H1 (cell line): ENCODE measurements at regions not wholly inside any gene's neighbourhood (a gene's known extent, or its start where the extent isn't known, plus 50 kb on each side); places are given as distances from the start of the nearest gene placed in this dataset.

ENCODE experiments used
- CTCF ChIA-PET: fragments of 300-600 bp; sonication (Branson Sonifier 250); formaldehyde crosslinking; loops from one replicate; lab custom pipeline; 2021; ENCODE audit not compliant: partially characterized antibody; lab: Charles Lee
- POLR2A ChIA-PET: fragments of 300-600 bp; sonication (Branson Sonifier 250); formaldehyde crosslinking; loops from one replicate; lab custom pipeline; 2021; ENCODE audit warnings: inconsistent platforms; ENCODE audit not compliant: partially characterized antibody; lab: Charles Lee
- DNase-seq, 2 experiments: peaks; one replicate each; pipeline versions ENCODE4 v3.0.0 to v3.0.0-alpha.2; 2010 to 2022; ENCODE audit warnings: low spot score in 2 of 2, low read depth in 1 of 2, mixed read lengths in 1 of 2
- FAIRE-seq: peaks from 2 replicates; lab custom pipeline; 2011; peaks lifted over from hg19 to GRCh38; lab: Jason Lieb, UNC
- H2AFZ ChIP-seq: 2 replicates; pipeline ENCODE4 v1.8.1; 2012; ENCODE audit warnings: low read length, inconsistent platforms
- H2AK5ac ChIP-seq: 2 replicates; pipeline ENCODE4 v1.6.1; 2013; ENCODE audit warnings: low read depth, low read length
- H2BK120ac ChIP-seq: replicated peaks from 2 replicates; pipeline ENCODE3; 2013; ENCODE audit warnings: low read depth, low read length, inconsistent platforms
- H2BK12ac ChIP-seq: 2 replicates; pipeline ENCODE4 v1.6.1; 2013; ENCODE audit warnings: low read depth, low read length
- H2BK15ac ChIP-seq: 2 replicates; pipeline ENCODE4 v1.6.1; 2013; ENCODE audit warnings: low read length
- H2BK20ac ChIP-seq: 2 replicates; pipeline ENCODE4 v1.6.1; 2013; ENCODE audit warnings: low read length
- H2BK5ac ChIP-seq: 2 replicates; pipeline ENCODE4 v1.6.1; 2013; ENCODE audit warnings: low read depth, low read length
- H3K14ac ChIP-seq: 2 replicates; pipeline ENCODE4 v1.6.1; 2013; ENCODE audit warnings: inconsistent platforms; ENCODE audit not compliant: insufficient read length
- H3K18ac ChIP-seq: 2 replicates; pipeline ENCODE4 v1.6.1; 2013; ENCODE audit warnings: low read length; ENCODE audit errors: extremely low read depth
- H3K23ac ChIP-seq: 2 replicates; pipeline ENCODE4 v1.6.1; 2013; ENCODE audit warnings: inconsistent platforms; ENCODE audit not compliant: insufficient read length
- H3K23me2 ChIP-seq: 2 replicates; pipeline ENCODE4 v1.6.1; 2013; ENCODE audit warnings: low read depth, low read length
- H3K27ac ChIP-seq: 2 replicates; pipeline ENCODE4 v1.6.1; 2011; ENCODE audit warnings: low read depth, low read length, inconsistent platforms
- H3K27me3 ChIP-seq, 4 experiments: replicated peaks in 1 of 4; 1 replicate in 1 of 4; 2 replicates in 3 of 4; pipeline versions ENCODE4 v1.6.1 to v1.8.1; 2011 to 2013; ENCODE audit warnings: low read length in 3 of 4, mild to moderate bottlenecking in 3 of 4, inconsistent platforms in 2 of 4, mixed read lengths in 2 of 4, moderate library complexity in 1 of 4; ENCODE audit not compliant: control insufficient read depth in 3 of 4, insufficient read depth in 3 of 4; ENCODE audit errors: extremely low read depth in 1 of 4
- H3K36me3 ChIP-seq, 4 experiments: 2 replicates each; pipeline versions ENCODE4 v1.6.1 to v1.8.1; 2011 to 2013; ENCODE audit warnings: mild to moderate bottlenecking in 4 of 4, low read length in 3 of 4, moderate library complexity in 2 of 4, control low read depth in 1 of 4, inconsistent platforms in 1 of 4; ENCODE audit not compliant: insufficient read depth in 4 of 4, control insufficient read depth in 2 of 4
- H3K4ac ChIP-seq: replicated peaks from 2 replicates; pipeline ENCODE3; 2013; ENCODE audit warnings: low read length, low read depth, mixed read lengths, inconsistent platforms; ENCODE audit not compliant: insufficient read length
- H3K4me1 ChIP-seq, 4 experiments: replicated peaks in 1 of 4; 1 replicate in 1 of 4; 2 replicates in 3 of 4; pipeline versions ENCODE4 v1.6.1 to v1.8.1; 2011 to 2013; ENCODE audit warnings: low read length in 3 of 4, inconsistent platforms in 2 of 4, mixed read lengths in 1 of 4; ENCODE audit not compliant: insufficient read depth in 4 of 4, control insufficient read depth in 3 of 4
- H3K4me2 ChIP-seq, 2 experiments: 2 replicates each; pipeline versions ENCODE4 v1.6.1 to v1.8.1; 2011 to 2013; ENCODE audit warnings: low read depth in 2 of 2, low read length in 2 of 2, control low read depth in 1 of 2, inconsistent platforms in 1 of 2, mild to moderate bottlenecking in 1 of 2; ENCODE audit not compliant: insufficient read depth in 1 of 2
- H3K4me3 ChIP-seq, 4 experiments: fragments of 200-600, 300-600 bp in 1 of 4; sonication (generic), shearing (Covaris generic), sonication (Bioruptor Twin) in 1 of 4; 2 replicates each; pipeline versions ENCODE4 v1.5.1 to v1.8.1; 2011 to 2016; ENCODE audit warnings: low read length in 4 of 4, low read depth in 3 of 4, control low read depth in 2 of 4, inconsistent platforms in 2 of 4, mild to moderate bottlenecking in 2 of 4, mixed read lengths in 1 of 4, moderate library complexity in 1 of 4; ENCODE audit not compliant: insufficient read depth in 2 of 4; ENCODE audit errors: extremely low read depth in 1 of 4
- H3K56ac ChIP-seq: replicated peaks from 2 replicates; pipeline ENCODE3; 2013; ENCODE audit warnings: low read depth, mild to moderate bottlenecking, mixed read lengths, low read length, inconsistent platforms; ENCODE audit not compliant: insufficient read length
- H3K79me1 ChIP-seq: 2 replicates; pipeline ENCODE4 v1.6.1; 2013; ENCODE audit warnings: low read depth, low read length, control low read depth
- H3K79me2 ChIP-seq, 2 experiments: 2 replicates each; pipeline versions ENCODE4 v1.6.1 to v1.8.1; 2012 to 2013; ENCODE audit warnings: low read length in 2 of 2, mild to moderate bottlenecking in 2 of 2, inconsistent platforms in 1 of 2; ENCODE audit not compliant: insufficient read depth in 2 of 2, control insufficient read depth in 1 of 2
- H3K9ac ChIP-seq, 4 experiments: replicated peaks in 1 of 4; 1 replicate in 1 of 4; 2 replicates in 3 of 4; pipeline versions ENCODE4 v1.6.1 to v1.8.1; 2011 to 2013; ENCODE audit warnings: low read depth in 3 of 4, low read length in 3 of 4, control low read depth in 2 of 4, mild to moderate bottlenecking in 2 of 4, moderate library complexity in 2 of 4, inconsistent platforms in 1 of 4; ENCODE audit errors: extremely low read depth in 1 of 4
- H3K9me3 ChIP-seq, 2 experiments: 2 replicates each; pipeline versions ENCODE4 v1.6.1 to v1.8.1; 2012 to 2013; ENCODE audit warnings: mild to moderate bottlenecking in 2 of 2, moderate library complexity in 2 of 2, control low read depth in 1 of 2, inconsistent platforms in 1 of 2, low read depth in 1 of 2, low read length in 1 of 2, mixed read lengths in 1 of 2; ENCODE audit not compliant: insufficient read depth in 2 of 2
- H4K20me1 ChIP-seq, 2 experiments: replicated peaks in 1 of 2; 2 replicates each; pipeline versions ENCODE3 to v1.8.1; 2011 to 2013; ENCODE audit warnings: inconsistent platforms in 2 of 2, low read length in 2 of 2, mild to moderate bottlenecking in 1 of 2; ENCODE audit not compliant: insufficient read depth in 2 of 2, control insufficient read depth in 1 of 2
- H4K5ac ChIP-seq: 2 replicates; pipeline ENCODE4 v1.6.1; 2013; ENCODE audit warnings: low read length, low read depth, mixed read lengths, inconsistent platforms; ENCODE audit not compliant: insufficient read length
- H4K8ac ChIP-seq: 2 replicates; pipeline ENCODE4 v1.8.0; 2013; ENCODE audit warnings: mild to moderate bottlenecking, moderate library complexity, low read length, inconsistent platforms; ENCODE audit not compliant: insufficient read depth; ENCODE audit errors: extremely low read depth
- H4K91ac ChIP-seq: replicated peaks from 2 replicates; pipeline ENCODE3; 2013; ENCODE audit warnings: low read length, mixed read lengths, inconsistent platforms; ENCODE audit not compliant: insufficient read length
- ATF2 ChIP-seq: IDR thresholded peaks from 2 replicates; pipeline ENCODE4 v1.6.1; 2012; ENCODE audit warnings: low read length, inconsistent platforms
- BACH1 ChIP-seq: IDR thresholded peaks from 2 replicates; pipeline ENCODE4 v1.6.1; 2012; ENCODE audit warnings: low read length, improper control_type of control experiment
- CEBPB ChIP-seq: IDR thresholded peaks from 2 replicates; pipeline ENCODE4 v1.6.1; 2012; ENCODE audit warnings: low read depth, low read length
- FOSL1 ChIP-seq: IDR thresholded peaks from 2 replicates; pipeline ENCODE4 v1.6.1; 2011; ENCODE audit warnings: mild to moderate bottlenecking, low read depth, low read length, moderate library complexity; ENCODE audit not compliant: insufficient read depth
- JUND ChIP-seq: IDR thresholded peaks from 2 replicates; pipeline ENCODE4 v1.6.1; 2011; ENCODE audit warnings: mild to moderate bottlenecking, improper control_type of control experiment, low read length
- MAX ChIP-seq: IDR thresholded peaks from 2 replicates; pipeline ENCODE4 v1.6.1; 2012; ENCODE audit warnings: inconsistent platforms
- POLR2AphosphoS5 ChIP-seq: IDR thresholded peaks from 2 replicates; pipeline ENCODE4 v1.6.1; 2011; ENCODE audit warnings: low read depth, low read length
- RAD21 ChIP-seq, 2 experiments: IDR thresholded peaks in 1 of 2; conservative IDR thresholded peaks in 1 of 2; 2 replicates each; pipeline ENCODE4 v1.6.1; 2011; ENCODE audit warnings: low read depth in 2 of 2, low read length in 2 of 2, improper control_type of control experiment in 1 of 2, inconsistent platforms in 1 of 2, mild to moderate bottlenecking in 1 of 2, moderate library complexity in 1 of 2
- RBBP5 ChIP-seq: IDR thresholded peaks from 2 replicates; pipeline ENCODE4 v1.7.1; 2012; ENCODE audit warnings: low read depth, mild to moderate bottlenecking, inconsistent platforms, low read length, moderate library complexity, borderline replicate concordance
- SIRT6 ChIP-seq: IDR thresholded peaks from one replicate; pipeline ENCODE4 v1.7.1; 2012; ENCODE audit warnings: low read length, inconsistent platforms
- whole genome bisulfite sequencing, 2 experiments: shearing (Covaris generic) in 1 of 2; methylation state at CpG; one replicate each; pipeline versions ENCODE4 v1.1.6 to v1.1.7; 2013 to 2015; ENCODE audit warnings: low lambda C conversion rate in 2 of 2, mixed read lengths in 2 of 2, inconsistent platforms in 1 of 2, low coverage in 1 of 2, missing lambda C conversion rate in 1 of 2; ENCODE audit not compliant: insufficient replicate concordance in 2 of 2, insufficient coverage in 1 of 2, insufficient read length in 1 of 2; ENCODE audit errors: extremely low coverage in 1 of 2, missing lambda C conversion rate in 1 of 2; 5-methylcytosine and 5-hydroxymethylcytosine counted together

- Histone ChIP-seq H2BK12ac (peak overlapping the region; percentile 62; the same call in 1 of the 2 replicates), H2AFZ (no peak overlapping the region), H3K9me3 (peaks cover 9 to 11% of the 10 kb centered on the region in 2 experiments), H4K8ac (0 out of 2 replicates have a peak overlapping the region, but pooled peaks have one; percentile 53), H2BK15ac (peak overlapping the region; percentile 61; the same call in 1 of the 2 replicates), H2BK20ac (no peak overlapping the region), H3K4ac (no peak overlapping the region), H3K36me3 (no peaks in the 10 kb centered on the region), H3K56ac (no peak overlapping the region), H3K27me3 (no peaks in the 10 kb centered on the region), H3K23ac (no peak overlapping the region), H3K14ac (no peak overlapping the region), H3K4me3 (no peak overlapping the region), H3K4me2 (peak overlapping the region in 1 of 2 experiments; percentile 30; a peak in 2 of 4 replicates), H3K79me2 (no peaks in the 10 kb centered on the region), H3K79me1 (no peaks in the 10 kb centered on the region), H4K5ac (no peak overlapping the region), H3K27ac (no peak overlapping the region), H2BK120ac (no peak overlapping the region), H3K4me1 (peaks cover 0 to 2% (median 0%) of the 10 kb centered on the region in 4 experiments; a peak in 2 of 7 replicates), H4K20me1 (peaks cover 0 to 3% of the 10 kb centered on the region in 2 experiments), H3K23me2 (no peaks in the 10 kb centered on the region), H3K9ac (no peak overlapping the region), H2BK5ac (no peak overlapping the region), H3K18ac (peak overlapping the region; percentile 7; the same call in 1 of the 2 replicates), H2AK5ac (no peak overlapping the region), H4K91ac (no peak overlapping the region)
- CTCF ChIA-PET, result interaction anchor here (0.7 to 3.0 kb wide), 45 partner anchors 9 to 617 kb away, joined by 3 to 25 read pairs (median 4); no protein-coding TSS in a partner anchor
- DNase-seq, result peak; percentile 56 to 91
- POLR2A ChIA-PET, result interaction anchor here (1.1 kb wide), 1 partner anchor 18 kb away, joined by 3 read pairs; no protein-coding TSS in a partner anchor
- FAIRE-seq, result no peak
- WGBS, 2 experiments, result 33% methylated on average over 36 of the region's 37 CpGs; no CpG with 5 or more reads in 1 of the 2 experiments
- TF ChIP-seq BACH1 (no peak), RAD21 (IDR thresholded peaks at IDR 0.05 in 1 of 2, conservative IDR thresholded peaks at IDR 0.05 in 1 of 2; ENCODE audit: low read depth in 2 of 2, low read length in 2 of 2) (peak; percentile 95 to 96), RBBP5 (no peak), MAX (0 out of 2 replicates have a peak, but pooled peaks have one; percentile 28), ATF2 (no peak), JUND (0 out of 2 replicates have a peak, but pooled peaks have one; percentile 15), POLR2AphosphoS5 (no peak), FOSL1 (no peak), CEBPB (0 out of 2 replicates have a peak, but pooled peaks have one; percentile 9), SIRT6 (no peak)
These were observed 357.3 kb downstream of the CTTN start for GRCh38 chr11:70755410-70756158.
